Breast epithelium (tissue), 3 donors: ENCODE measurements at regions not wholly inside any gene's neighbourhood (a gene's known extent, or its start where the extent isn't known, plus 50 kb on each side); places are given as distances from the start of the nearest gene placed in this dataset.

Experiments used
- POLR2A ChIP-seq: fragments of 450-650 bp; IDR thresholded peaks from one replicate; pipeline ENCODE4 v1.6.1; 2016; ENCODE audit warnings: antibody characterized with exemption, mild to moderate bottlenecking, moderate library complexity
- POLR2AphosphoS5 ChIP-seq, 3 donors: sonication (generic); formaldehyde crosslinking; IDR thresholded peaks; one replicate each; pipeline ENCODE4 v1.6.1; 2017; ENCODE audit warnings: antibody characterized with exemption in 3 of 3
- TF ChIP-seq, protein P1 (sequence below), 3 donors: fragments of 450-650 bp; IDR thresholded peaks; one replicate each; pipeline ENCODE4 v1.5.1; 2016 to 2017; ENCODE audit warnings: antibody characterized with exemption in 3 of 3, mild to moderate bottlenecking in 3 of 3, moderate library complexity in 3 of 3

DNA sequence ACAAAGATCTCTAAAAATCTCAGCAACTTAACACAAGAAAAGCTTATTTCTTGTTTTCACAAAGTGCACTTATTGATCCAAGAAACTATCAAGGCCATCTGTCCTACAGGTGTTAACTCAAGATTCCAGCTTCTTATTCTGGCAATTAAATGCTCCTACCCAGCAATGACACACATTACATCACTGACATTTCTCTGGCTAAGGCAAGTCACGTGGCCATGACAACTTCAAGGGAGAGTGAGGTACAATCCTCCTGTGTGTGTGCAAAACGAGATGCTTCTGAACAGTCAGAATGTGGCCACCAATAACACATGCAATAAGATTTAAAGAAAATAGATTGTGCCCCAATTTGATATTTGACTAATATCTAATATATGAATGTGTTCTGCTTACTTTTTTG is 169.3 kb upstream of the BTBD3 start:
- TF ChIP-seq, protein P1, sequence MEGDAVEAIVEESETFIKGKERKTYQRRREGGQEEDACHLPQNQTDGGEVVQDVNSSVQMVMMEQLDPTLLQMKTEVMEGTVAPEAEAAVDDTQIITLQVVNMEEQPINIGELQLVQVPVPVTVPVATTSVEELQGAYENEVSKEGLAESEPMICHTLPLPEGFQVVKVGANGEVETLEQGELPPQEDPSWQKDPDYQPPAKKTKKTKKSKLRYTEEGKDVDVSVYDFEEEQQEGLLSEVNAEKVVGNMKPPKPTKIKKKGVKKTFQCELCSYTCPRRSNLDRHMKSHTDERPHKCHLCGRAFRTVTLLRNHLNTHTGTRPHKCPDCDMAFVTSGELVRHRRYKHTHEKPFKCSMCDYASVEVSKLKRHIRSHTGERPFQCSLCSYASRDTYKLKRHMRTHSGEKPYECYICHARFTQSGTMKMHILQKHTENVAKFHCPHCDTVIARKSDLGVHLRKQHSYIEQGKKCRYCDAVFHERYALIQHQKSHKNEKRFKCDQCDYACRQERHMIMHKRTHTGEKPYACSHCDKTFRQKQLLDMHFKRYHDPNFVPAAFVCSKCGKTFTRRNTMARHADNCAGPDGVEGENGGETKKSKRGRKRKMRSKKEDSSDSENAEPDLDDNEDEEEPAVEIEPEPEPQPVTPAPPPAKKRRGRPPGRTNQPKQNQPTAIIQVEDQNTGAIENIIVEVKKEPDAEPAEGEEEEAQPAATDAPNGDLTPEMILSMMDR (IDR thresholded peaks at IDR 0.05) = no peak
- TF ChIP-seq POLR2AphosphoS5 (IDR thresholded peaks at IDR 0.05) (no peak), POLR2A (no peak)
